ENCODE measurements at regions not wholly inside any gene's neighbourhood (a gene's known extent, or its start where the extent isn't known, plus 50 kb on each side); places are given as distances from the start of the nearest gene placed in this dataset.

DNA sequence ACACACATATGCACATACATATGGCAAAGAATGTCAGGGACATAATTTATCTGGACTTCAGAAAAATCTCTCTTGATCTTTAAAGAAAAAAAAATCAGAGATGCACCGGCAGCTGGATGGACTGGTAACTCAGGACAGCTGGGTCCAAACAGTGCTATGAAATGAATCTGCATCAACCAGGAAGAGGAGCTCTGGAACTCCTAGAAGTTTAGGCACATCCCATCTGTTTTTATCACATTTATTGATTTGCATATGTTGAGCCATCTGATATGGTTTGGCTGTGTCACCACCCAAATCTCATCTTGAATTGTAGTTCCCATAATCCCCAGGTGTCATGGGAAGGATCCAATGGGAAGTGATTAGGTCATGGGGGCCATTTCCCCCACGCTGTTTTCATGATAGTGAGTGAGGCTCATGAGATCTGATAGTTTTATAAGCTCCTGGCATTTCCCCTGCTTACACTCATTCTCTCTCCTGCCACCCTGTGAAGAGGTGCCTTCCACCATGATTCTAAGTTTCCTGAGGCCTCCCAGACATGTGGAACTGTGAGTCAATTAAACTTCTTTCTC, 87.7 kb upstream of the AKIP1 start:
- no peak for DNase-seq (ENCODE audit: low read depth in 2 of 2, low spot score in 1 of 2)

GRCh38 chr11:8826139-8826786, 84.7 kb upstream of the AKIP1 start:
- no peak for DNase-seq (ENCODE audit: low read depth in 2 of 2, low spot score in 1 of 2)

DNA sequence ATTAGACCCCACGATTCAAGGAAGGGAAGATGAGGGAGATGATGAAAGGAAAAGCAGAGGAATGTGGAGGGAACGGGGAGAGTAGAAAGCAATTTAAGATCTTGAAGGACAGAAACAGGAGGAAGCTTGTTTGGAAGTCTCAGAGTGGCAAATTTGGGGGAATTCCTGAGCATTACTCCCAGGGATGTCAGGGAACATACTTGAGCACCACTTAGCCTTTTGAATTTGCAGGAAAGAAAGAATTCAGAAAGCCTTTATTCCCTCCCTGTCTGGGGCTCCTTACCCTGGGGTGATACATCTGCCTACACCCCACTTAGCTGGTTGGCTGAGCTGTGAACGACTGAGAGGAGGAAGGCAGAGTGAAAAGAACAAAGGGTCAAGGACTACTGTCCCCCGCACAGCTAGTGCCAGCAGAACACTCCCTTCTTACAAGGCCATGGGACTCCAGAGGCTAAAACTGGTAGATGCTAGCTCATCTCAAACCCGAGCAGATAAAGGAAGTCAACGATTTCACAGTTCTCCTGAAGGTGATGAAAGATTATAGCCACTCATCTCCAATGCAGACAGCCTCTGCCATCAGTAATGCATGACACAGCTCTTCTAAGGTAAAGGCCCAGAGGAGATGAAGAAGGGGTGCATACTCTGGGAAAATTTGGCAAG, 84.0 kb upstream of the AKIP1 start:
- no peak for DNase-seq (ENCODE audit: low read depth in 2 of 2, low spot score in 1 of 2)

DNA sequence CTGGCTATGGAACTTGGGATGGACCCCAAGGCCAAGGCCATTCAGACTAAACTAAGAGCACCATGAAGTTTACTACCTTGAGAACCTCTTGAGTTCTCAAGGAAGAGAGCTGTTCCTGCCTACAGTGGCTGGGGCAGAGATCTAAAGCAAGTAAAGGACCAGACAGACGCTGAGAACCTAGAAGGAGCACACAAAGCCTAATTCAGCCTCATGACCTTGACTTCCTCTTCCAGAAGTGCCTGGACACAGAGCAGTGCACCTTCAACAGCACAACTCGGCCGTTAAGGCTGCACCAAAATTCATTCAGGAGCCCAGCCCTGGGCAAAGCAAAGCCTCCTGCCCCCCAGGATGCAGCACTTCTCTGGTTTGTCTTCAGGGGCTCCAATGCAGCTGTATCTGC, 82.9 kb upstream of the AKIP1 start:
- DNase-seq (ENCODE audit: low read depth in 2 of 2, low spot score in 1 of 2) = no peak

- DNase-seq (ENCODE audit: low read depth in 2 of 2, low spot score in 1 of 2) = no peak
Observed at GRCh38 chr11:8828580-8829361, 82.2 kb upstream of the AKIP1 start.

GRCh38 chr11:8829556-8829955, 81.4 kb upstream of the AKIP1 start:
- no peak for DNase-seq (ENCODE audit: low read depth in 2 of 2, low spot score in 1 of 2)

- DNase-seq (ENCODE audit: low read depth in 2 of 2, low spot score in 1 of 2) = no peak
Observed at GRCh38 chr11:8830641-8831040, 80.3 kb upstream of the AKIP1 start.

DNA sequence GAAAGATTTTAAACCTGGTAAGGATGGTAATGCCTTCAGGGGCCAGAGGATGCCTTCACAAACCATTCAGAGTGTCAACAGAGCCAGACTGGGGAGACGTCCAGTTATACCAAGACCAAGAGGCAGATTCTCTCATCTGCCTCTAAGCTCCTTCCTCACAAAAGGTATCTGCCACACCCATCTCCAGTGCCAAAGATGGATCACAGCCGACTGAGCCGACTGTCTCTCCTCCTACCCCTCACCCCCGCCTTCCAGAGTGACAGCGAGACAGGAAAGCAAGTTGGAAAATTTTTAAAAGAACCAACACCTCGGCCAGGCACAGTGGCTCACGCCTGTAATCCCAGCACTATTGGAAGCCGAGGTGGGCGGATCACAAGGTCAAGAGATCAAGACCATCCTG, 79.1 kb upstream of the AKIP1 start:
- no peak for DNase-seq (ENCODE audit: low read depth in 2 of 2, low spot score in 1 of 2)

DNA sequence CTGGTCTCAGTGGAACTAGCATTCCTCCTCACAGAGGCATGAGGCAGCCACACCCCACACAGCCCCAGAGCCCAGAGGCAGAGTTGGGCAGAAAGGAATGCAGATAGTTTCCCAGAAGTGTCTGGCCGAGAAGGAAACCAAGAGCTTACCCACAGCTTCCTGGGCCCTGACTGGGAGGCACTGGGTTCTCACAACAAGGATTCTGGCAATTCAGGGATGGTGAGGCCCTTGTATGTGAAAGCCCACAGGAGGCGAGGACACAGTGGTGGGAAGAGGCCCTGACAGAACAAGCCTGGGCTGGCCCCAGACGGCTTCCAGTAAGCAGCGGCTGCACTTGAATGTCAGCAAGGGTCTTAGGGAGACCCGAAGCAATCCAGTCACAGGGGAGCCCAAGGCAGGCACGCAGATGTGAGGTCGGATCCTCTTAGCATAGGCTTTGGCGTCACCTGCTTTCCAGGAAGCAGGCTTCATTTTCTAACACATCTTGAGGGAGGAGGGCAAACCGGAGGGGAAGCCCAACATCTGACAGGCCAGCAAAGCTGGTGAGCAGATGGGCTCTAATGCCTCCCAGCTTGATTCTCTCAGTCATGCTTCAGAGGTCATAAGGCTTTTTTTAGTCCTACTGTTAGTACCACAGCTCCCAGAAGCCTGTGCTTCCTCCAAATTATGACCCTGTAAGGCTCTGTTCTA, 78.3 kb upstream of the AKIP1 start:
- no peak for DNase-seq (ENCODE audit: low read depth in 2 of 2, low spot score in 1 of 2)

DNA sequence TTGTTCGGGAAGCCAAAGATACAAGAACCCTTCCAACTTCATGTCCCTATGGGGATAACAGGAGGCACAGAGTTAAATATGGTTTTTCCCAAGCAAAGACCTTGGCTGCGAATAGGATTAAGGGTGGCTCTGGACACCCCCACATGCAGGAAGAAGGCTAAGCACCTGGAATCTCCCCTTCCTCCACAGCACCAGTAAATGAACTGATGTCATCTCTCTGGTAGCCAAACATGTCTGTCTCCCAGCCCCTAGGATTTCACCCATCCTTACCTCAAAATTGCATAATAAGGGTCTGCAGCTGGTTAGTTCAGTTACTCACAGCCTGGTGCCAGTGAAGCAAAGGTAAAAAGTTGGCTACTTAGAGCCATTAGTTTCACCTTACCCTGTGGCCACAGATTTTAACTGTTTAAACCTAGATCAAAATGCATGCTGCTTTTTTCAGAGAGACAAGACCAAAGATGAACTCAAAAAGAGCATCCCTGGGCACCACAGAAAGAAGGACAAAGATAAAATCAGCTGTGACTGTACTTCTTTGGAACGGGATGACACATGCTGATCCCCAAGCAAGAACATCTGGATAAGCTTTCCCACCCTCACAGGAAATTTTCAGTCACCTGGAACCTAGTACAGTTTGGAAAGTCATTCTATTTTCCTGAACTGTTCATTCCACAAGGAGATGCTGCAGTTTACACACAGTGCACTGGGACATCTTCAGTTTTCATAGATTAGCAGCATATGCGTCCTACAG, 77.2 kb upstream of the AKIP1 start:
- no peak for DNase-seq (ENCODE audit: low read depth in 2 of 2, low spot score in 1 of 2)

- no peak for DNase-seq (ENCODE audit: low read depth in 2 of 2, low spot score in 1 of 2)
Observed at GRCh38 chr11:8834379-8834778, 76.6 kb upstream of the AKIP1 start.

GRCh38 chr11:8838248-8838647, 72.7 kb upstream of the AKIP1 start:
- no peak for DNase-seq (ENCODE audit: low read depth in 2 of 2, low spot score in 1 of 2)

DNA sequence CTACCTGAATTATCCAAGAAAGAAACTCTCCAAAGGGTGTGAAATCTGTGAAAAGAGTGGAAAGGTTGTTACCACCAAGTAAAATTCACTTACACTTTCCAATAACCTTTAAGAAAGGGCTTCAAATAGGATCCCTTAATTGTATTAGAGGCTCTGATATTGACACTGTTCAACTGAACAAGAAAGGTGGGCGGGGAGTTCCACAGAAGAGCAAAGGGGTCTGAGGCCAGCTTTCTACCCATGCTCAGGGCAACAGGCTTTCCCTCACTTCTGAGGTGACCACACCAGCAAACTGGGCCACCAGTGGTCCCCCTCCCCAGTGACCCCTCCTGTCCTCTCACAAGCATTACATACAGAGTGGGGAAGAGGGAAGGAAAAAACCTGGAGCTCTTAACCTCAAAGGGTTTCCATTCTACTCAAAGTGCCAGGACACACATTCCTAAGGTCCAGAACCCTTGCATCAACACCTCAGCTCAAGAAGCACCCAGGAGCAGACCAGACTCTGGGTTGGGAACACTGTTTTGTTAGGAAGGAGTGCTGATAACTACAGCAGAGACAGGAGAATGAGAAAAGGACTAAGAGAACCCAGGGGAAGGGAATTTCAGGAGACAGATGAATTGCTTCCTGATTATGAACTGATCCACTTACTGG, 71.6 kb upstream of the AKIP1 start:
- DNase-seq (ENCODE audit: low read depth in 2 of 2, low spot score in 1 of 2) = no peak

DNA sequence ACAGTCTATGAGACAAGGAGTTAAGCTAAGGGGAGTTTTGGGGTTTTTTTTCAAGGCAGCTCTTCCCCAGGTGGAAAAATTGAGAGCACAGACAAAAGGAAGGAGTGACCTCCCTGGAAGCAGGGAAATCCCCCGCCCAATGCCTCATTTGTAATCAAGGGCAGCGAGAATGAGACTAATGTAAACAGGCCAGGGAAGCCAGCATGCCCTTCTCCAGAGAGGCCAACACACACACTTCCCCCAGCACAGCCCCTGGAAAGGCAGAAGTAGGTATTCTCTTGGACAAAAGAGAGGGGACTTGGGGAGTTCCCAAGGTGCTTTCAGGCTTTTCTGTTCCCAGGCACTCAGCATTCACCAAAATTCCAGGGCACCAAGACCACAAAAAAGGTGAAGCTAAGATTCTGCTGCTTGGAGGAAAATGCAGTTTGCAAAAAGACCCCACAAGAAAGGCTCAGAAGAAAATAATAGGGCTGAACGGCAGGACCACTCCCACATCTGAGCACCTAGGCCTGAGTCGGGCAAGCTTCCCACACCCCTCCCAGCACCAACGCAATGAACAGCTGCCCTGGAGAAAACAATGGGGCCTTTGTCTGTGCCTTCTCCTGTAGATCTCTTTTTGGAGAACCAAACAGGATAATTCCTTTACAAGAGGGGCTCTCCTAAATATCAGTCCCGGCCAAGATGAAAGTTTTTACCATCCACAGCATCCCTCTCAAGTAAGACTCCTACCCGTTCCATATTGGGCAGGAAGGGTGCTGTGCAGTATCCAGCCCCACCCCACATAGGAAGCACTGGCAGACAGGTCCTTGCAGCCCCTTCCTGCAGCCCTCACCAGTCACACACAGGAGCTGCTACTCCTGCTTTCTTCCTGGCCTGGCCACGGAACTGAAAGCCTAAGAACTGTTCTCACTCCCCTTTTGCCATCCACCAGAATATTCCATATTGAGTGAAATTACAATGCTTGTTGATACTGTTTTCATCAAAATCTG, 70.7 kb upstream of the AKIP1 start:
- DNase-seq (ENCODE audit: low read depth in 2 of 2, low spot score in 1 of 2) = no peak

DNA sequence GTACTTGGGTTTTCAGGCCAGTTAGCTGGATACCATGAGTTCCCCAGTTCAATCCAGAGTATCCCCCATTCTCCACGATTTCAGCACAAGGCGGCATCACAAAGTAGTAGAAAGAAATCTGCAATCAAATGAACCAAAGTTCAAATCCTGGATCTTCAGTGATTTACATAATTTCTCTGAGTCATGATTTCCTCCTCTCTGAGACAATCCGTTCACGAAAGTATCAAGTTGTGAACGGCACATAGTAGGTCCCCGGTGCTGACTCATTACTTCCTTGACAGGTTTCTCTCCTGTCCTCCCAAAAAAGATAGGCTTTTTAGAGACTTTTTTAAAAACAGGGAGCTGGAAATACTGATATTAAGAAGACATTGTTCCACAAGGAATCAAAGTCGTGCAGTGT, 69.1 kb upstream of the AKIP1 start:
- no peak for DNase-seq (ENCODE audit: low read depth in 2 of 2, low spot score in 1 of 2)

DNA sequence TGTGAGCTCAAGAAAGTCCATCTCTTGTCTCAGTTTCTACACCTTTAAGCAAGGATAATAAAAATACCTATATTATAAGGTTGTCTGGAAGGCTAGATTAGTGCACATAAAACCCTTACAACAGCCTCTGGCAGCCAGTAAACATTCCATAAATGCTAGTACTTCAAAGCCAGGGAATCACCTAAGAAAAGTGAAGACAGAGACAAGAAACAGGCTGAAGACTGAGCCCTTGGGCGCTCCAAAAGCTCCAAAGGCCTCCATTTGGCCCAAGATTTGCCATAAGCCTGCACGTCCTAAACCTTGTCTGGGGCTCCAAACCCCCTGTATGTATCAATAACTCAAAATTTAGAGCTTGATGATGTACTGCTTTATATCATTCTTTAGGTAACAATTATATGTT, 52.2 kb upstream of the AKIP1 start:
- DNase-seq (ENCODE audit: low read depth in 2 of 2, low spot score in 1 of 2) = no peak
